Peyer's patch (tissue), 4 donors: ENCODE measurements at regions not wholly inside any gene's neighbourhood (a gene's known extent, or its start where the extent isn't known, plus 50 kb on each side); places are given as distances from the start of the nearest gene placed in this dataset.

Experiments
- CTCF ChIP-seq, 6 experiments: fragments of 450-650 bp in 4 of 6; fragments of 200-600 bp in 2 of 6; sonication (generic) in 1 of 6; IDR thresholded peaks; one replicate each; pipeline ENCODE4 v1.5.1; 2017 to 2019; ENCODE audit warnings: antibody characterized with exemption in 6 of 6, mild to moderate bottlenecking in 3 of 6, moderate library complexity in 1 of 6
- POLR2A ChIP-seq, 2 donors: fragments of 450-650 bp; IDR thresholded peaks; one replicate each; pipeline ENCODE4 v1.5.1; 2017; ENCODE audit warnings: antibody characterized with exemption in 2 of 2, mild to moderate bottlenecking in 2 of 2, moderate library complexity in 2 of 2

- TF ChIP-seq CTCF (IDR thresholded peaks at IDR 0.05) = no peak
- TF ChIP-seq POLR2A (IDR thresholded peaks at IDR 0.05) = no peak
These were observed 247.4 kb upstream of the C1orf174 start for GRCh38 chr1:4147509-4147908.
